ENCODE measurements at regions not wholly inside any gene's neighbourhood (a gene's known extent, or its start where the extent isn't known, plus 50 kb on each side); places are given as distances from the start of the nearest gene placed in this dataset.

DNA sequence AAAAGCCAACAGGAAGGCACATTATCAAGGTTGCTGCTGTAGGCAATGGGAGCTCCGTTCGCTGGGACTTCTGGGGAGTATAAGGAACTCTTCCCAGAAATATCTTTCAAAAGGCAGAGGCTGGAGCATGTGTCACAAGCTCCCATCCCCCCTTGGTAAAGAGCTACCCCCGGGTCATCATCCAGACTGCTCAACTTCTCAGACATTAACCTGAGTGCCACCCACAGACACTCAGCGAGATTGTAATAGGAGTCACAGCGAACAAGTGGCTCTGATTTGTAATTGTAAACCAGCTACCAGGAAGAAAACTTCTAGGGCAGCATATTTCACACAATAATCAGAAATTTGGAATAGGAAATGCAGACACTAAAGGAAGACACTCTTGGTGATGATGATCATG, 290.2 kb upstream of the PARD3B start:
- Histone ChIP-seq H3K4me1 (no peaks in the 10 kb centered on the region), H3K4me2 (no peak overlapping the region), H3K4me3 (no peak overlapping the region), H3K27ac (no peak overlapping the region), H3K9me3 (no peaks in the 10 kb centered on the region)
- ATAC-seq (no peak), DNase-seq (ENCODE audit: low read depth in 1 of 2, low spot score in 1 of 2) (no peak), FAIRE-seq (no peak)
- POLR2A ChIA-PET, result no interaction called here
- WGBS (ENCODE audit: missing lambda C conversion rate), result 58% methylated on average over 5 of the region's 5 CpGs
- CTCF ChIA-PET, result interaction anchor here (0.8 to 1.0 kb wide), 2 partner anchors 230 to 1421 kb away, joined by 3 to 5 read pairs; no protein-coding TSS in a partner anchor
- TF ChIP-seq POLR2A (IDR thresholded peaks at IDR 0.05; ENCODE audit: low read length) (no peak), CEBPB (IDR thresholded peaks at IDR 0.05) (no peak)

DNA sequence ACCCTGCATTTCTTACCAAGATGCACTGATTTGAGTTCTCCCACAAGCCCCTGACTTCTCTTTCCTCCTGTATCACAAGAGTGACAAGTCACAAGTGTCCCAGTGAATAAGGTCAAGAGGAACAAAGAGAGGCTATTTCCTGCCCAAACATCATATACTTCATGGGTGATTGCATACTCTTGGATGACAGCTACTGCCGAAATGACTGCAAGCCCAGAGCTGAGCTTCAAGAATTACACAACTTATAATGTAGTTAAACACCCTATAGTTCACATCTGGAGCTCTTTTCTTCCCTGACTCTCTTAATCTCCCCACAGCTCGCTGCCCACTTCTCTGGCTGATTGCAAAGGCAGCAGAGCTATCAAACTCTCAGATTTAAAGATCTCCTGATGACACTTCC, 289.7 kb upstream of the PARD3B start:
- POLR2A ChIA-PET, result interaction anchor here (0.5 kb wide), 1 partner anchor 103 kb away, joined by 7 read pairs; no protein-coding TSS in a partner anchor
- H3K4me2 ChIP-seq, result no peak overlapping the region
- H3K4me1 ChIP-seq, result no peaks in the 10 kb centered on the region
- CTCF ChIA-PET, result no interaction called here
- no peaks in the 10 kb centered on the region for H3K9me3 ChIP-seq
- ATAC-seq (no peak), FAIRE-seq (no peak), DNase-seq (ENCODE audit: low read depth in 1 of 2, low spot score in 1 of 2) (no peak)
- WGBS (ENCODE audit: missing lambda C conversion rate), result 25% methylated on average over 2 of the region's 2 CpGs
- TF ChIP-seq ESRRA (IDR thresholded peaks at IDR 0.05; ENCODE audit: borderline replicate concordance, low read length) (no peak), KDM1A (IDR thresholded peaks at IDR 0.05; ENCODE audit: low read depth) (no peak), HDAC2 (IDR thresholded peaks at IDR 0.05) (no peak), POLR2AphosphoS2 (conservative IDR thresholded peaks at IDR 0.05; ENCODE audit: low read length) (no peak), RFX5 (IDR thresholded peaks at IDR 0.05) (no peak), CHD2 (IDR thresholded peaks at IDR 0.05; ENCODE audit: low read length, partially characterized antibody) (no peak), NFE2L2 (conservative IDR thresholded peaks at IDR 0.05; ENCODE audit: low read length) (no peak), POLR2A (IDR thresholded peaks at IDR 0.05; ENCODE audit: low read length) (no peak)
- TF ChIP-seq, protein P1, sequence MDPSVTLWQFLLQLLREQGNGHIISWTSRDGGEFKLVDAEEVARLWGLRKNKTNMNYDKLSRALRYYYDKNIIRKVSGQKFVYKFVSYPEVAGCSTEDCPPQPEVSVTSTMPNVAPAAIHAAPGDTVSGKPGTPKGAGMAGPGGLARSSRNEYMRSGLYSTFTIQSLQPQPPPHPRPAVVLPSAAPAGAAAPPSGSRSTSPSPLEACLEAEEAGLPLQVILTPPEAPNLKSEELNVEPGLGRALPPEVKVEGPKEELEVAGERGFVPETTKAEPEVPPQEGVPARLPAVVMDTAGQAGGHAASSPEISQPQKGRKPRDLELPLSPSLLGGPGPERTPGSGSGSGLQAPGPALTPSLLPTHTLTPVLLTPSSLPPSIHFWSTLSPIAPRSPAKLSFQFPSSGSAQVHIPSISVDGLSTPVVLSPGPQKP (IDR thresholded peaks at IDR 0.05; ENCODE audit: low read depth, low read length), result no peak
- no peak overlapping the region for H3K4me3 ChIP-seq
- no peak overlapping the region for H3K27ac ChIP-seq

DNA sequence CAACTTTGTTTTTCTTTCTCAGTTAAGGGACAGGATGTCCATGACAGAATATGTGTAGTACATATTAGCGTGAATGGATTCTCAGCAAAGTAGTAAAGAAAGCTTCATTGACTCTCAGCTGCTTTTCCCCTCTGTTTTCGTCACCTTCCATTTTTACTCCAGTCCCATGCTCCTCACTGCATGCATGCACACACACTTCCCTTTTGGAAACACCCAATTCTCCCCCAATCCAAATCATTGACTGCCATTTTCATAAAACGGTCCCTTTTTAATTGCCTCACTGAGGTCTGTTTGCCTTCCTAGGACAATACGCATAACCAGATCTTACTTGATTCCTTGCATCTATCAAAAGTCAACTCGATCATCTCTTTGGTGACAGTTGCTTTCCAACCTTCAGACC, 287.5 kb upstream of the PARD3B start:
- ATAC-seq, result no peak
- Histone ChIP-seq H3K4me2 (no peak overlapping the region), H3K9me3 (no peaks in the 10 kb centered on the region), H3K27ac (no peak overlapping the region), H3K4me1 (no peaks in the 10 kb centered on the region), H3K4me3 (no peak overlapping the region)
- TF ChIP-seq PHF8 (IDR thresholded peaks at IDR 0.05; ENCODE audit: borderline replicate concordance, low read depth) (no peak), ZFP36 (IDR thresholded peaks at IDR 0.05; ENCODE audit: borderline replicate concordance, partially characterized antibody) (no peak)
- 70% methylated on average over 5 of the region's 5 CpGs for WGBS (ENCODE audit: missing lambda C conversion rate)
- FAIRE-seq, result no peak
- ChIA-PET CTCF (no interaction called here), POLR2A (no interaction called here)
- no peak for DNase-seq (ENCODE audit: low read depth in 1 of 2, low spot score in 1 of 2)

DNA sequence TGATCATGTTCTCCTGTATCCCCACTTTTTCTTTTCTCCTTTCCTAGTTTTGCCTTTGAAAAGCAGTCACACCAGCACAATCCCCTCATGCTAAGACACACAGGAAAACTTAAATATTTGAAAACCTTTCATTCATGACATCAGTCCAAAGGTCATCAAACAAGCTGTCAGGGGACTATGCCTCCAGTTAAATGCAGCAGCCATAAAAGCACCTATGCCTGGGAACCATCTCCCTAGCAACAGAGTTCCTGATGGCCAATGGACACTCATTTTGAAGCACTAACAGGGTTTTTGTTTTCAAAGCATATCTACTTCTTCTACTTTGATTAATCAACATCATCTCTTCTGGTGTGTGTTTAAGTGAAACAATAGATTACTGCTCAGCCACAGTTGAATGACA, 286.4 kb upstream of the PARD3B start:
- Histone ChIP-seq H3K9me3 (no peaks in the 10 kb centered on the region), H3K4me3 (no peak overlapping the region), H3K27ac (no peak overlapping the region), H3K4me1 (no peaks in the 10 kb centered on the region), H3K4me2 (no peak overlapping the region)
- TF ChIP-seq, protein P2, sequence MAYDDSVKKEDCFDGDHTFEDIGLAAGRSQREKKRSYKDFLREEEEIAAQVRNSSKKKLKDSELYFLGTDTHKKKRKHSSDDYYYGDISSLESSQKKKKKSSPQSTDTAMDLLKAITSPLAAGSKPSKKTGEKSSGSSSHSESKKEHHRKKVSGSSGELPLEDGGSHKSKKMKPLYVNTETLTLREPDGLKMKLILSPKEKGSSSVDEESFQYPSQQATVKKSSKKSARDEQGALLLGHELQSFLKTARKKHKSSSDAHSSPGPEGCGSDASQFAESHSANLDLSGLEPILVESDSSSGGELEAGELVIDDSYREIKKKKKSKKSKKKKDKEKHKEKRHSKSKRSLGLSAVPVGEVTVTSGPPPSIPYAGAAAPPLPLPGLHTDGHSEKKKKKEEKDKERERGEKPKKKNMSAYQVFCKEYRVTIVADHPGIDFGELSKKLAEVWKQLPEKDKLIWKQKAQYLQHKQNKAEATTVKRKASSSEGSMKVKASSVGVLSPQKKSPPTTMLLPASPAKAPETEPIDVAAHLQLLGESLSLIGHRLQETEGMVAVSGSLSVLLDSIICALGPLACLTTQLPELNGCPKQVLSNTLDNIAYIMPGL (CRISPR knock-in tag; IDR thresholded peaks at IDR 0.05; ENCODE audit: borderline replicate concordance), result no peak
- TF ChIP-seq, protein P1 (IDR thresholded peaks at IDR 0.05; ENCODE audit: low read depth, low read length), result no peak
- TF ChIP-seq MYC (IDR thresholded peaks at IDR 0.05; ENCODE audit: borderline replicate concordance, low read length), result no peak
- no peak for TF ChIP-seq KDM5A (IDR thresholded peaks at IDR 0.05)
- ChIA-PET CTCF (interaction anchor here (0.8 to 3.0 kb wide), 10 partner anchors 8 to 1666 kb away, joined by 3 to 23 read pairs (median 4); no protein-coding TSS in a partner anchor), POLR2A (no interaction called here)
- DNase-seq (ENCODE audit: low read depth in 1 of 2, low spot score in 1 of 2), result no peak
- ATAC-seq, result no peak
- no peak for FAIRE-seq
